Smooth muscle cell (in vitro differentiated cells): ENCODE measurements at regions not wholly inside any gene's neighbourhood (a gene's known extent, or its start where the extent isn't known, plus 50 kb on each side); places are given as distances from the start of the nearest gene placed in this dataset.
"Not testable (repeated sequence)": the region's sequence is repeated elsewhere in the genome, so short reads cannot be mapped to it uniquely, and the experiment has no call there.

Experiments used
- DNase-seq: peaks from one replicate; lab custom pipeline; 2025; ENCODE audit not compliant: unreplicated experiment; lab: John Stamatoyannopoulos, UW
- H2AFZ ChIP-seq: fragments of 200-600 bp; sonication (generic); 2 replicates; pipeline ENCODE4 v1.6.0; 2016; ENCODE audit warnings: antibody characterized with exemption, low read depth, mild to moderate bottlenecking
- H3F3A ChIP-seq: fragments of 200-600 bp; sonication (generic); 2 replicates; pipeline ENCODE4 v1.6.0; 2017; ENCODE audit warnings: antibody characterized with exemption, low read depth
- H3K27ac ChIP-seq: fragments of 200-600 bp; sonication (generic); 2 replicates; pipeline ENCODE4 v1.5.1; 2016; ENCODE audit warnings: low read depth, mild to moderate bottlenecking
- H3K27me3 ChIP-seq: fragments of 200-600 bp; sonication (generic); 2 replicates; pipeline ENCODE4 v1.6.1; 2016; ENCODE audit warnings: low read depth, mild to moderate bottlenecking
- H3K36me3 ChIP-seq: fragments of 200-600 bp; sonication (generic); 2 replicates; pipeline ENCODE4 v1.5.1; 2016; ENCODE audit warnings: low read depth
- H3K4me1 ChIP-seq: fragments of 200-600 bp; sonication (generic); 2 replicates; pipeline ENCODE4 v1.5.1; 2016; ENCODE audit warnings: low read depth
- H3K4me2 ChIP-seq: fragments of 200-600 bp; sonication (generic); 2 replicates; pipeline ENCODE4 v1.6.0; 2016; ENCODE audit warnings: mild to moderate bottlenecking
- H3K4me3 ChIP-seq: fragments of 200-600 bp; sonication (generic); 2 replicates; pipeline ENCODE4 v1.5.1; 2016; ENCODE audit warnings: mild to moderate bottlenecking
- H3K79me2 ChIP-seq: fragments of 200-600 bp; sonication (generic); 2 replicates; pipeline ENCODE4 v1.6.0; 2016; ENCODE audit warnings: low read depth, mild to moderate bottlenecking
- H3K9ac ChIP-seq: fragments of 200-600 bp; sonication (generic); 2 replicates; pipeline ENCODE4 v1.6.0; 2016; ENCODE audit warnings: low read depth
- H3K9me3 ChIP-seq: fragments of 200-600 bp; sonication (generic); replicated peaks from 2 replicates; pipeline ENCODE4 v1.5.1; 2016; ENCODE audit warnings: low read depth
- H4K20me1 ChIP-seq: fragments of 200-600 bp; sonication (generic); 2 replicates; pipeline ENCODE4 v1.6.0; 2016; ENCODE audit warnings: low read depth
- WGBS: methylation state at CpG from one replicate; pipeline ENCODE4 v1.1.7; 2016; ENCODE audit warnings: low lambda C conversion rate; 5-methylcytosine and 5-hydroxymethylcytosine counted together
- TF ChIP-seq, protein P1 (sequence below): fragments of 200-600 bp; sonication (generic); IDR thresholded peaks from 2 replicates; pipeline ENCODE4 v1.5.1; 2017; ENCODE audit warnings: borderline replicate concordance, mild to moderate bottlenecking, antibody characterized with exemption; ENCODE audit not compliant: insufficient read depth, poor library complexity, severe bottlenecking

GRCh38 chr11:110855191-110855590 is 143.0 kb upstream of the ARHGAP20 start:
- no peak for DNase-seq
- no peaks in the 10 kb centered on the region for H3F3A ChIP-seq
- no peaks in the 10 kb centered on the region for H3K9me3 ChIP-seq
- H4K20me1 ChIP-seq: no peaks in the 10 kb centered on the region
- no peak overlapping the region for H2AFZ ChIP-seq
- H3K79me2 ChIP-seq: no peaks in the 10 kb centered on the region
- no peaks in the 10 kb centered on the region for H3K27me3 ChIP-seq
- no peaks in the 10 kb centered on the region for H3K4me1 ChIP-seq
- no peak overlapping the region for H3K4me3 ChIP-seq
- TF ChIP-seq, protein P1, sequence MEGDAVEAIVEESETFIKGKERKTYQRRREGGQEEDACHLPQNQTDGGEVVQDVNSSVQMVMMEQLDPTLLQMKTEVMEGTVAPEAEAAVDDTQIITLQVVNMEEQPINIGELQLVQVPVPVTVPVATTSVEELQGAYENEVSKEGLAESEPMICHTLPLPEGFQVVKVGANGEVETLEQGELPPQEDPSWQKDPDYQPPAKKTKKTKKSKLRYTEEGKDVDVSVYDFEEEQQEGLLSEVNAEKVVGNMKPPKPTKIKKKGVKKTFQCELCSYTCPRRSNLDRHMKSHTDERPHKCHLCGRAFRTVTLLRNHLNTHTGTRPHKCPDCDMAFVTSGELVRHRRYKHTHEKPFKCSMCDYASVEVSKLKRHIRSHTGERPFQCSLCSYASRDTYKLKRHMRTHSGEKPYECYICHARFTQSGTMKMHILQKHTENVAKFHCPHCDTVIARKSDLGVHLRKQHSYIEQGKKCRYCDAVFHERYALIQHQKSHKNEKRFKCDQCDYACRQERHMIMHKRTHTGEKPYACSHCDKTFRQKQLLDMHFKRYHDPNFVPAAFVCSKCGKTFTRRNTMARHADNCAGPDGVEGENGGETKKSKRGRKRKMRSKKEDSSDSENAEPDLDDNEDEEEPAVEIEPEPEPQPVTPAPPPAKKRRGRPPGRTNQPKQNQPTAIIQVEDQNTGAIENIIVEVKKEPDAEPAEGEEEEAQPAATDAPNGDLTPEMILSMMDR: no peak
- no peak overlapping the region for H3K27ac ChIP-seq
- H3K36me3 ChIP-seq: no peaks in the 10 kb centered on the region
- no peak overlapping the region for H3K4me2 ChIP-seq
- 69% methylated on average over 1 of the region's 1 CpG for whole genome bisulfite sequencing
- H3K9ac ChIP-seq: no peak overlapping the region

DNA sequence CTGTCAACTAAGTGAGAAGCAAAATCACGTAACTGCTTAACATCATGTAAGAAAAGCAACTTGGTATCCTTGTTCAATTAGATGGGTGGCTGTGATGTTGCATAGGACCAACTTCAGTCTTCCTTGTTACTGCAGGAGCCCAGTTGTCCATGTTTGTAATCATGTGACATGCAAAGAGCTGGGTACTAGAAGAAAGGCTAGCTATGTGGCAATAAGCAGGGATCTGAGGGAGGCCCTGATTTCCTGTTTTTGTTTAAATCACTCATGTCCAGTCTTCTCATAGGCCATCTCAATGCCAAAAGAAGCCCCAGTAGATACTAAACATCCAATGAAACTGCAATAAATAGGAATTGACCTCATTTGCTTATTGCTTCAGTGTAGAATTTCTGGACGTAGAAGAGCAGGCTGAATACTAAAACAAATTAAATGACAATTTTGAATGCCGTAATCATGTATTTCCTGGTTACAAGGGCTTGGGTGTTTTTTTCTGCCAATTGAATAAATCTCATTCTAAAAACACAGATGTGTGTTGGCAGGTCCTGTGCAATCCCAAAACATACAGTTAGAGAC is 140.8 kb upstream of the ARHGAP20 start:
- H4K20me1 ChIP-seq: no peaks in the 10 kb centered on the region
- H3K9me3 ChIP-seq: no peaks in the 10 kb centered on the region
- H3K4me2 ChIP-seq: no peak overlapping the region
- H3K4me3 ChIP-seq: no peak overlapping the region
- no peaks in the 10 kb centered on the region for H3K27me3 ChIP-seq
- 76% methylated on average over 3 of the region's 3 CpGs for WGBS
- H3F3A ChIP-seq: no peaks in the 10 kb centered on the region
- H3K27ac ChIP-seq: no peak overlapping the region
- H3K79me2 ChIP-seq: no peaks in the 10 kb centered on the region
- no peak overlapping the region for H3K9ac ChIP-seq
- TF ChIP-seq, protein P1: no peak
- no peaks in the 10 kb centered on the region for H3K36me3 ChIP-seq
- H2AFZ ChIP-seq: no peak overlapping the region
- DNase-seq: no peak
- H3K4me1 ChIP-seq: no peaks in the 10 kb centered on the region

GRCh38 chr11:110850846-110851245 is 138.6 kb upstream of the ARHGAP20 start:
- Histone ChIP-seq H3K4me1 (no peaks in the 10 kb centered on the region), H3K36me3 (no peaks in the 10 kb centered on the region), H4K20me1 (no peaks in the 10 kb centered on the region), H3K9ac (no peak overlapping the region), H3K27ac (no peak overlapping the region), H3K27me3 (no peaks in the 10 kb centered on the region), H3F3A (no peaks in the 10 kb centered on the region), H3K4me2 (no peak overlapping the region), H3K4me3 (no peak overlapping the region), H3K79me2 (no peaks in the 10 kb centered on the region), H3K9me3 (no peaks in the 10 kb centered on the region), H2AFZ (no peak overlapping the region)
- 36% methylated on average over 3 of the region's 3 CpGs for WGBS
- TF ChIP-seq, protein P1: no peak
- DNase-seq: no peak

DNA sequence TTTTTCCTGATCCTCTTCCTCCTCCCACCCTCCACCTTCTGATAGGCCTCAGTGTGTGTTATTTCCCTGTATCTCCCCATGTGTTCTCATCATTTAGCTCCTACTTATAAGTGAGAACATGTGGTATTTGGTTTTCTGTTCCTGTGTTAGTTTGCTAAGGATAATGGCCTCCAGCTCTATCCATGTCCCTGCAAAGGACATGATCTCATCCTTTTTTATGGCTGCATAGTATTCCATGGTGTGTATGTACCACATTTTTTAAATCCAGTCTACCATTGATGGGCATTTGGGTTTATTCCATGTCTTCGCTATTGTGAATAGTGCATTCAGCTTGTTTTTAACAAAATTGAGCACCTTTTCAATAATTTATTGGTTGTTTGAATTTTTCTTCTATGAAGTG is 130.8 kb upstream of the ARHGAP20 start:
- not testable (repeated sequence) for H3K27ac ChIP-seq, H3F3A ChIP-seq, H3K79me2 ChIP-seq, H3K27me3 ChIP-seq, H3K9ac ChIP-seq, DNase-seq, H4K20me1 ChIP-seq, H3K9me3 ChIP-seq, H3K36me3 ChIP-seq, H3K4me1 ChIP-seq, H3K4me2 ChIP-seq, H2AFZ ChIP-seq, H3K4me3 ChIP-seq
- WGBS: 82% methylated on average over 1 of the region's 1 CpG
